C4-2B (cell line): ENCODE measurements at regions not wholly inside any gene's neighbourhood (a gene's known extent, or its start where the extent isn't known, plus 50 kb on each side); places are given as distances from the start of the nearest gene placed in this dataset.

Experiments
- CTCF ChIP-seq: fragments of 450-650 bp; conservative IDR thresholded peaks from 2 replicates; pipeline ENCODE4 v1.5.1; 2017; ENCODE audit warnings: mild to moderate bottlenecking
- ZFX ChIP-seq: fragments of 450-650 bp; IDR thresholded peaks from 2 replicates; pipeline ENCODE4 v1.6.1; 2017

GRCh38 chr5:111962906-111963305 is 205.9 kb upstream of the NREP start:
- TF ChIP-seq CTCF (no peak), ZFX (no peak)
